SH-SY5Y (cell line): ENCODE measurements at regions not wholly inside any gene's neighbourhood (a gene's known extent, or its start where the extent isn't known, plus 50 kb on each side); places are given as distances from the start of the nearest gene placed in this dataset.

ENCODE experiments used
- GATA2 ChIP-seq: IDR thresholded peaks from 2 replicates; pipeline ENCODE4 v1.6.1; 2011; ENCODE audit warnings: mild to moderate bottlenecking, low read depth, low read length
- GATA3 ChIP-seq: IDR thresholded peaks from 2 replicates; pipeline ENCODE4 v1.6.1; 2011; ENCODE audit warnings: low read depth, mild to moderate bottlenecking, low read length, moderate library complexity

DNA sequence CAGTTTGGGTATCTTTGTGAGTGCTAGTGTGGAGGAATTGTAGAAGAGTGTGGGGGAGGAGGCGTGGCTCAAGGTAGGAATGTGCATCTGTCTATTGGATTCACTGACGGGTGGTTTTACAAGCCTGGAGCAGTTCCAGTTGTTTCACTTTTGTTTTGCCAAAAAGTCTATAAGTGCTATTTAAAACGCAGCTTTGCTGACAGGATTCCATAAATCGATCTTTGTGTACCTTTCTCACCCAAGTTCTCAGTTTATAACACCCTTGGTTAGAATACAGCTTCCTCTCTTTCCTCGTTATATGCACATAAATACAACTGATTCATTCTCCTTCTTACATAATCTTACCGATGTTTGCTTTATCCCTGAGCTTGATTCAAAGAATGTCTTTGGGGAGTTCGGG lies 123.2 kb upstream of the UBE2E2 start:
- TF ChIP-seq GATA3 (no peak), GATA2 (no peak)

DNA sequence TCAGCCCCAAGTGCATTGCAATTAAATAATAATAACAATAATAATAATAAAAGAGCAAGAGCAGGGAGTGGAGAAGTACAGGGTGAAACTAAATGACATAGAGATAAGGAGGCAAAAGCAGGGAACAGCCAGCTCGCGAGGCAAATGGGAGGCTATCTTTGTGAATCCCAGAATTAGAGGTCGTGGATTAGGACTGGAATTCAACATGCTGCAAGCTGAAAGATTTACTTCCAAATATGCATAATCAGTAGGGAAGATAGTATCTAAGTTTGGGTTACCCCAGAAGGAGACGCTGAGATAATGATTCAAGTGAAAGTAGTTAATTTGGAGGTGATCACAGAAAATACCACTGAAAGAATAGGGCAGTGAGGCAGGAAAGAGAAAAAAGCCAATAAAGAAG lies 119.4 kb upstream of the UBE2E2 start:
- TF ChIP-seq GATA2 (no peak), GATA3 (no peak)

DNA sequence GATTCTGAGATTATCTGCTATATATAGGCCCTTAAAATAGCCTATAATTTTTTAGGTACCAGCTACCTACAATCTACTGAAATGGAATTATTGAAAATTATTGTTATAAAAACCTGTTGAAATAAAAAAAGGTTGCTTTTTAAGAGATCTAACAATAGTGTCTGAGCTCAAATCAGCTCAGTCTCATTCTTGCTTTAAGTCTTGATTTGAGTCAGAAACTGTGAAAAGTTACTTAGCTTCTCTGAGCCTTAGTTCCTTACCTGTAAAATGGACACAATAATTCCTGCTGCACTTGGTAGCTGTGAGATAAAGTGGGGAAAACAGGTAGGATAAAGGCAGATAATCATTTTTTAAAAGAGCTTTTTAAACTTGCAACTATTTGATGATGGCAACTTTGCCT lies 118.8 kb upstream of the UBE2E2 start:
- TF ChIP-seq GATA3: no peak
- no peak for TF ChIP-seq GATA2

DNA sequence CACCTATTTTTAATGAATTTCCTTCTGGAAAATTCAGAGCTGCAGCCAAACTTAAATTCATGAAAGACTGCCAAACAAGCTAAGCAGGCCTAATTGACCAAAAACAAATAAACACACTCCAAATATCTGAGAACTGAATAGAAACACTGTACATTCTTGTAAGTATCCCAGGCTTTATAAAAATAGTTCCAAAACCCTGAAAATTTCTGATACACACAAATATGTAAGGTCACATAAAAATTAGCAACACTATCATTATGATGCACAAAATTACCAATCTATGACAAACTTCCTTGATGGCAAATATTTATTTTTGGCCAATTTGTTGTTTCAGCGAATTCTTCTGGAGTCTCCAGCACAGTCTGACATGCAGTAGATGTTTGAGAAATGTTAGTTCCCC lies 117.9 kb upstream of the UBE2E2 start:
- TF ChIP-seq GATA3 (no peak), GATA2 (no peak)

DNA sequence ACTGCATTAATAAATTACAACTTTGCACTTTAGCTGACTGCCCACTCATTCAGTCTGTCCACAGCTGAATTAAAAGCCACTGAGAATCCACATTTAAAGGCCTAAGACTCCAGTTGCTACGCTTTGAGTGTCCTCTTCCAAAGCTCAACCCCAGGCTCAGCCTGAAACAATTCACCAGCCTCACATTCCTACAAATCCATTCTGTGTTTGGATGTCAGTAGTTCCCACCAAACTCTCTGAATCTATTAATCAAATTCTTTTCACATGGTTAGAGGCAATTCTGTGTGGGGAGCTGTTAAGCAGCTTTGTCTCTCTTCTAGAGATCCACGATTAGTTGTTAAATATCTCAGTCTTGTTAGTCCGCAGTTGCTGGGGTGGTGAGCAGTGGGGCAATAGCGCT lies 116.8 kb upstream of the UBE2E2 start:
- TF ChIP-seq GATA2 (no peak), GATA3 (no peak)

DNA sequence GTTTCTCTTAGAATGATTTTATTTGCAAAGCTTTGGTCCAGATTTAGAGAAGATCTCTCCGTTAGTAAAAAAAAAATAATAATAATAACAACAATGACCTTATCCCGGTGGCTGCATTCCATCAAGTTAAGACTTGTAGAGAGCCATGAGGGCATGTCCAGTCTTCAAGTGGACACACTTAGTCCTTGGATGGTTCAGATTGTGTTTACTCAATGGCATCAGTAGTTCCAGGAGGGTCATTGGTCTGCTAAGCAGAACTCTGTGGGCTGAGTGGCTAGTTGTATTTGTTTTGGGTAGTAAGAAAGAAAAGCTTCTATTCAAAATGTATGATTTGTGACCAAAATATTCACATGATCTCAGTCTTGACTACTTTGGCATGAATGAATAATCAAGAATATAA lies 116.3 kb upstream of the UBE2E2 start:
- TF ChIP-seq GATA3 (no peak), GATA2 (no peak)

DNA sequence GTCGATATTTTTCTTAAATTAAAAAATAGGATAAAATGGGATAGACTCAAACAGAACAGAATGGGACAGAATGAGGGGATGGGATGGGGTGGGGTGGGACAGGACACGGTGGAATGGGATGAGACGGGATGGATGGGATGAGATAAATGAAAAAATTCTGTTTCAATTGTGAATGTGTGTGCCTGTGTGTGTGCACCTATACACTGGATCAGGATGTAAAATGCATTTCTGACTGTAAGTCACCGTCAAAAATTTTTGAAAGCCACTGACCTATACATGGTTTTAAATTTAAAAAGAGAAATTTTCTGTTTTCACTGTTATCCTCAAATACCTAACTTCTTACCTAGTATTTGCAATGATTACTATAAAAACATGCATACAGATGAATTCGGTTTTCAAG lies 108.7 kb upstream of the UBE2E2 start:
- TF ChIP-seq GATA2 (no peak), GATA3 (no peak)

DNA sequence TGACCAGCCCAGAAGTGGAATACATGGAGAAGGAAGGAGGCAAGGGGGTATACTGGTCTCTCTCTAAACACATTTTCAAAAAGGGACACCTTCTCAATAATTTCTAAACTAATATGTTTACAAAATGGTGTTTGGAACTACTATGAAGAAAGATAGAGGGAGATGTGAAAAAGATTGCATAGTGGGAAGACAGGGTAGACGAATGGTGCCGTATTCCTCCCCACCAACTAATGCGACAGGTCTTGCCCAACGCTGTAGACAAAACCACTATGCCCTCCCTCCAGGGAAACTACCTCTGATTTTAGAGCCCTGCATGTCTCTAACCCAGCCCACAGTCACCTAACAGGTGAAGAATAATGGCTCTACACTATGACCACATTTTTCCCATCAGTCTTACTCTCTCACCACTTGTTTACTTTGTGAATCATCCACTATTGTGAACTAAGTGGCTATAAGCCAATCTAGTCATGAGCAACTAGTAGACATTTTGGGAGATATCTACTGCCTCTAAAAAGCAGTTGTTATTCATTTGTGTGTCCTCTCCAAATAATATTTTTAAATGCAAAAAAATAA lies 108.2 kb upstream of the UBE2E2 start:
- TF ChIP-seq GATA3 (no peak), GATA2 (no peak)

DNA sequence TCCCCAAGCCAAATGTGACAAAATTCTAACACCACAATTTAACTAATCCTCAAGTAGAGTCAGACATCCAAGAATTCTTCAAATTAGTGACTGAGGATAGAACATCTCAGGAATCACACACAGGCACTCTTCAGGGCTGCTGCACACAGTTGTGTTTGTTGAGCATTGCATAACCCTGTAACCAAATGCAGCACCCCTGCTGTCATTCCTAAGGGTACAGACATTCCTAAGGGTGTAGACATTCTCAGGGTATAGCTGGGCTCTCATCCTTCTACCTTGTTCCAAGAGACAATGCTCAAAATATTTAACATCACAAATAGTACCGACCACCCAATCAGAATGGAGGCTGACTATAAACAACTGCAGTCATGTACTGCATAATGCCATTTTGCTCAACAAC lies 107.1 kb upstream of the UBE2E2 start:
- no peak for TF ChIP-seq GATA2
- TF ChIP-seq GATA3: no peak

DNA sequence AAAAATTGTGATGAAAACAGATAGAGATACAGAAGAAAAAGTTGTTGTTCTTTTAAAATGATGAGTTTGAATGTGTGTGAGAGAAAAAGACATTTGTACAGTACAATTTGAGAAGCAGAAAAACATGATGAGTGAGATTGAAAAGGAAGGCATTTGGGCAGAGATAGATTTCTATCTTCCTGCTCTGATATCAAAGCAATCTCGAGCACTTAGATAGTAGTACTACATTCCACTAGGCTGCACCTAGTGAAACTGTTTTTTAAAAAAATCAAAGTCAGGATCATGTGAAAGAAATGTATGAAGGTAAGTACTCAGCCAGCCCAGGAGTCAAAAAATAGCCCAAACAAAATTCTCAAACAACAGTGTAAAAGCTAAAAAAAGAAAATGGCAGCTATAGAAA lies 104.1 kb upstream of the UBE2E2 start:
- no peak for TF ChIP-seq GATA2
- TF ChIP-seq GATA3: no peak

DNA sequence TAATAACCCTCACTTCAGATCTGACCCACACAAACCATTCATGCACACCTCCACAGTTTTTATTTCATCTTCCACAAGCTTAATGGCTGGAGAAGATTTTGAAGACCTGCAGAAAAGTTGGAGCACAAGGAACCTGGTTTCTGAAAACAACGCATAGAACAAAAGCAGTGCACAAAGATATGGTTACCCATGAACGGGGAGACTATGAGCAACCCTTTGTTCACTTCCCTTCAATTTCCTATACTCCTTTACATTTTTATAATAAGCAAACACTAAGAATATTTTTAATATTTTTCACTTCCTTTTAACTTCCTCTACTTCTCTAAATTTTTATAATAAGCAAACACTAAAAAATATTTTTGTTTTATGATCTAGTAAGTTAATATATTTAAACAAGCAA lies 103.5 kb upstream of the UBE2E2 start:
- TF ChIP-seq GATA3 (no peak), GATA2 (no peak)

DNA sequence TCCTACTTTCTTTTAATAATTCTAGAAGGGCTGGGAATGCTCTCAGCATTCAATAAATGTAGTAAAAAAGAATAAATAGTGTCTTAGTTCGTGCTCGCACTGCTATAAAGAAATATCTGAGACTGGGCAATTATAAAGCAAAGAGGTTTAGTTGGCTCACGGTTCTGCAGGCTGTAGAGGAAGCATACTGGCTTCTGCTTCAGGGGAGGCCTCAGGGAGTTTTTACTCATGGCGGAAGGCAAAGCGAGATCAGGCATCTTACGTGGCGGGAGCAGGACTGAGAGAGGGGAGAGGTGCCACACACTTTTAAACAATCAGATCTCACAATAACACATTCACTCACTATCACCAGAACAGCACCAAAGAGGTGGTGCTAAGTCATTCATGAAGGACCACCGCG lies 103.0 kb upstream of the UBE2E2 start:
- TF ChIP-seq GATA2: no peak

DNA sequence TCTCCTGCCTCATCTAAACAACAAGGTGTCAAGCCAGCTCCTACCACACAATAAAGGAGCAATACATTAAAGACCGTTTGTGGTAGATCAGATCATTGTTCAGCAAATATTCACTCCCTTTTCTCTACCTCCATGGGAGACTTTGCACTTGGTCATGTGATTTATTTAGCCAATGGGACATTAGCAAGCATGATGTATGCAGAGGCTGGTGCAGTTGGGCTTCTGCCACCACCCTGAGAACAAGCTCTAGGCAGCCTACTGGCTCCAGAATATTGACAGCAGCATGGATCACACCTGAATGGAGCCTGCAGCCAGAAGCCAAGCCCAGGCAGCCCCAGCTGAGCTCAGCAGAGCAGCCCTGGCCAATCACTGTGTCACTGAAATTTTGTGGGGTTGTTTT lies 99.4 kb upstream of the UBE2E2 start:
- TF ChIP-seq GATA3 (no peak), GATA2 (no peak)

DNA sequence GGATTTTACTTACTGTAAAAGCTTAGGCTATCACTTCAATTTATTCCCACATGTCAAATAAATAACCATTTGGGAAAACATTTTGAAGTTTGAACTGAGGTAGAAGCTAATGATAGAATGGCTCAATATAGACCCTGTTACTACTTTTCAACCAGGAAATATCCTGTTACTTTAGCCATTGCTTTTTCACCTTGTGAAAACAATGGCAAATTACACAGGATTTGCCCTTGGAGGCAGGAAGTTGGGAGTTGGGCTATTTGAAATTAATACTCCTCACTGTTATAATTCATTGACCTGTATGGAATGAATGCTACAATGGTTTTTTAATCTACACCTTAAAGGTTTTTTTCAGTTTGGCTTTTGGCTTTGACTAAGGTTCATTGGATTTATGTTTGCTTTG lies 98.1 kb upstream of the UBE2E2 start:
- TF ChIP-seq GATA3 (no peak), GATA2 (no peak)

DNA sequence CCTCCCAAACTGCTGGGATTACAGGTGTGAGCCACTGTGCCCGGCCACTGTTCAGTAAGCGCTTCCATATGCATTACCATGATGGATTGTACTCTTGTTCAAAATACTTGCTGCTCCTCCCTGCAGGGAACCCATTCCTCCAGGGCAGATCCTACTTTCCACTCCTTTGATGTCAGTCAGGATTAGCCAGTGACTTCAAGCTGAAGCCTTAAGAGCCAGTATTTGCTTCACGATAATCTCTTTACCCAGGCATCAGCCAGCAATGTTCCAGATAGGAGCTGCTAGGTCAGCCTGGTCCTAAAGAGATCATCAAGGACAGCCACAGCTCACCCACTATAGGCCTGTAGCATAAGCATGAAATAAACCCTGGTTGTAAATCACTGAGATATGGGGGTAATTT lies 96.5 kb upstream of the UBE2E2 start:
- no peak for TF ChIP-seq GATA3
- no peak for TF ChIP-seq GATA2

DNA sequence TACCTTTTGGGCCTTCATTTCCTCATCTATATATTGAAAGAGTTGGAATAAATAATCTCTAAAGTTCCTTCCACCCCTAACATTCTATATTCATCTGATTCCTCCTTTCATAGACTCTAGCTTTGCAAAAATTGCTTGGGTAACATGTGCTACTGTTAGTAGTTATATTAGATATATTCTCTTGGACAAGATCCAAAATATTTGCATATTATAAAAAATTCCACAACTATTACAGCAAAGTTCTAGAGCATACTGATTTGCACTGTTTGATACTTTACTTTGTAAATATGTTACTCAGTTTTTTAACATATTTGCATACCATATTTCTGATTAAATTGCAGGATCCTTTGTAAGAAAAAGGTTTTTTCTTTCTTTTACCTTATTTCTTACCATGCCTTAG lies 95.9 kb upstream of the UBE2E2 start:
- TF ChIP-seq GATA3 (no peak), GATA2 (no peak)

DNA sequence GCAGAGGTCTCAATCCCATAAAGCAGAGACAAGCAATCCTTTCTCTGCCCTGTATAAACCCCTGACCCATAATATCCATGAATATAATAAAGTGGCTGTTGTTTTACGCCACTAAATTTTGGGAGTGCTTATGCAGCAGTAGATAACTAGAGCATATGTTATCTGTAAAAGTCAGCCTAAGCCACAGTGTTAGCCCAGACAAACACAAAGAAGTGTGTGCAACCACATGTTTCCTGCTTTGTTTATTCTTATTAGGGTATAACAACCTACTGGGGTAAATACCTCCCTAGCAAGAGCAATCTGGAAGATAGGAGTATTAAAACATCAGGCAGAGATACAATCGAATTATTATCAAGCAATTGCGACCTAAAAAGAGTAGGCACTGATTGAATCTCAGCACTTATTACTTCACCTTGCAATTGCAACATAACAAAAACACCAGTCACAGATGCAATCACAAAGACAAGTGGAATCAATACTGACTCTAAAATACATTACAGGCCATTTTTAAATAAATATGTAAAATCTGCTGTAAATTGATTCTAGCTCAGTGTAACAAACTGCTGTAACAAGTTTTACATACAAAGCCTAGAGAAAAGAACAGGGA lies 94.6 kb upstream of the UBE2E2 start:
- TF ChIP-seq GATA2 (no peak), GATA3 (0 out of 2 replicates have a peak, but pooled peaks have one; percentile 18)
